ENCODE measurements at regions not wholly inside any gene's neighbourhood (a gene's known extent, or its start where the extent isn't known, plus 50 kb on each side); places are given as distances from the start of the nearest gene placed in this dataset.

- no peak for TF ChIP-seq XRCC5 (IDR thresholded peaks at IDR 0.05; ENCODE audit: low read depth, low read length)
- peak; percentile 66 for TF ChIP-seq DEAF1 (CRISPR knock-in tag; IDR thresholded peaks at IDR 0.05)
- TF ChIP-seq ZNF830 (CRISPR knock-in tag; IDR thresholded peaks at IDR 0.05): no peak
- peak; percentile 57 to 76 (median 69); a peak in 5 of 6 replicates for TF ChIP-seq CTCF (IDR thresholded peaks at IDR 0.05 in 2 of 3, conservative IDR thresholded peaks at IDR 0.05 in 1 of 3; ENCODE audit: insufficient read depth in 2 of 3, low read depth in 1 of 3, low read length in 3 of 3)
- TF ChIP-seq RAD21 (CRISPR knock-in tag; conservative IDR thresholded peaks at IDR 0.05 in 1 of 2, IDR thresholded peaks at IDR 0.05 in 1 of 2): peak; percentile 78 to 85
These were observed 113.4 kb upstream of the FAM241A start (continued) for GRCh38 chr4:112031712-112032328.

- intact Hi-C loops (cut with micrococcal nuclease): loop anchor here (10.0 kb wide), 1 partner anchor 182 kb away; no protein-coding TSS in a partner anchor
- CTCF ChIA-PET (ENCODE audit: low intra/inter-chr PET ratio): no interaction called here
- no peak for TF ChIP-seq TAL1 (IDR thresholded peaks at IDR 0.05)
- TF ChIP-seq ZNF551 (CRISPR knock-in tag; IDR thresholded peaks at IDR 0.05): no peak
- no peak for TF ChIP-seq NCOA4 (IDR thresholded peaks at IDR 0.05; ENCODE audit: partially characterized antibody)
- TF ChIP-seq ZNF655 (CRISPR knock-in tag; IDR thresholded peaks at IDR 0.05): no peak
- no peak for TF ChIP-seq CLOCK (CRISPR knock-in tag; IDR thresholded peaks at IDR 0.05; ENCODE audit: borderline replicate concordance)
- TF ChIP-seq XRCC4 (IDR thresholded peaks at IDR 0.05; ENCODE audit: extremely low read depth, insufficient read depth, insufficient read length): no peak
- TF ChIP-seq ZNF766 (CRISPR knock-in tag; conservative IDR thresholded peaks at IDR 0.05): no peak
- no peak for TF ChIP-seq ZNF76 (CRISPR knock-in tag; IDR thresholded peaks at IDR 0.05; ENCODE audit: borderline replicate concordance)
These were observed 108.4 kb upstream of the FAM241A start for GRCh38 chr4:112036886-112037285.

More at GRCh38 chr4:112036886-112037285, 108.4 kb upstream of the FAM241A start:
- Histone ChIP-seq H3K27me3 (ENCODE audit: control insufficient read depth in 2 of 2, insufficient read depth in 2 of 2, low read length in 2 of 2) (no peaks in the 10 kb centered on the region; a peak in 1 of 5 replicates), H3K4me1 (replicated peaks in 1 of 2; ENCODE audit: control insufficient read depth in 2 of 2, insufficient read depth in 2 of 2, low read length in 2 of 2) (no peaks in the 10 kb centered on the region), H3K9me3 (replicated peaks; ENCODE audit: control insufficient read depth, insufficient read depth, low read depth, low read length) (no peaks in the 10 kb centered on the region), H3K79me2 (ENCODE audit: control insufficient read depth, insufficient read depth, low read length) (no peaks in the 10 kb centered on the region), H3K9ac (ENCODE audit: insufficient read depth in 1 of 2, low read depth in 2 of 2, low read length in 2 of 2) (no peak overlapping the region), H3K36me3 (ENCODE audit: control insufficient read depth, insufficient read depth, low read length) (no peaks in the 10 kb centered on the region), H2AFZ (ENCODE audit: low read depth, low read length) (no peak overlapping the region), H3K9me1 (ENCODE audit: control insufficient read depth, insufficient read depth, low read length) (no peaks in the 10 kb centered on the region), H3K27ac (ENCODE audit: extremely low read depth, low read depth, low read length) (no peak overlapping the region), H4K20me1 (replicated peaks; ENCODE audit: control insufficient read depth, insufficient read depth, low read length) (no peaks in the 10 kb centered on the region), H3K4me3 (no peak overlapping the region), H3K4me2 (ENCODE audit: insufficient read depth, low read length) (no peak overlapping the region)
- POLR2A ChIA-PET: no interaction called here
- in situ Hi-C loops (cut with MboI): loop anchor here (25.0 kb wide), 1 partner anchor 1725 kb away; no protein-coding TSS in a partner anchor
- no TSS peak for BruUV-seq (replicated peaks)
- ATAC-seq: no peak
- WGBS (ENCODE audit: insufficient coverage, low coverage, missing lambda C conversion rate): 0% methylated on average over 3 of the region's 3 CpGs
- no peak for FAIRE-seq
- no peak for DNase-seq (ENCODE audit: extremely low read depth in 1 of 4, low spot score in 3 of 4)
